HL-60 (cell line): ENCODE measurements at regions not wholly inside any gene's neighbourhood (a gene's known extent, or its start where the extent isn't known, plus 50 kb on each side); places are given as distances from the start of the nearest gene placed in this dataset.

ENCODE experiments used
- DNase-seq, 2 experiments: peaks; one replicate each; pipeline ENCODE4 v3.0.0-alpha.2; 2010 to 2020; ENCODE audit warnings: low read depth in 1 of 2, low spot score in 1 of 2
- H3K27ac ChIP-seq: fragments of 250-450 bp; sonication (Bioruptor Pico); replicated peaks from 2 replicates; pipeline ENCODE4 v1.5.1; 2020; ENCODE audit warnings: mild to moderate bottlenecking, moderate library complexity
- H3K27me3 ChIP-seq: fragments of 250-450 bp; sonication (Bioruptor Pico); 2 replicates; pipeline ENCODE4 v1.5.1; 2021; ENCODE audit warnings: mild to moderate bottlenecking, moderate library complexity; ENCODE audit not compliant: insufficient read depth, poor library complexity, severe bottlenecking
- H3K4me3 ChIP-seq: replicated peaks from 2 replicates; pipeline ENCODE4 v1.5.1; 2011; ENCODE audit warnings: mild to moderate bottlenecking, control low read depth, low read length; ENCODE audit not compliant: insufficient read depth
- CTCF ChIP-seq: IDR thresholded peaks from one replicate; pipeline ENCODE4 v1.5.1; 2011; ENCODE audit warnings: low read length, control low read depth, inconsistent platforms; ENCODE audit not compliant: insufficient read depth
- GABPA ChIP-seq: IDR thresholded peaks from 2 replicates; pipeline ENCODE4 v1.6.1; 2012; ENCODE audit warnings: low read depth
- POLR2AphosphoS5 ChIP-seq: IDR thresholded peaks from 2 replicates; pipeline ENCODE4 v1.6.1; 2012; ENCODE audit warnings: low read depth
- REST ChIP-seq: IDR thresholded peaks from 2 replicates; pipeline ENCODE4 v1.6.1; 2012; ENCODE audit warnings: low read depth; ENCODE audit not compliant: insufficient replicate concordance
- SPI1 ChIP-seq: IDR thresholded peaks from 2 replicates; pipeline ENCODE4 v1.6.1; 2012; ENCODE audit warnings: low read depth, mild to moderate bottlenecking, borderline replicate concordance

- TF ChIP-seq POLR2AphosphoS5 = no peak
- no peak for TF ChIP-seq SPI1
- no peak for TF ChIP-seq GABPA
- TF ChIP-seq CTCF = no peak
- TF ChIP-seq REST = no peak
- Histone ChIP-seq H3K27me3 (no peaks in the 10 kb centered on the region), H3K4me3 (no peak overlapping the region), H3K27ac (no peak overlapping the region)
- no peak for DNase-seq
Measured at GRCh38 chr20:11377761-11378160, 539.9 kb upstream of the BTBD3 start.

- Histone ChIP-seq H3K4me3 (no peak overlapping the region), H3K27ac (peak overlapping the region; percentile 81; the same call in 1 of the 2 replicates), H3K27me3 (no peaks in the 10 kb centered on the region)
- no peak for DNase-seq
- TF ChIP-seq GABPA = no peak
- TF ChIP-seq SPI1 = no peak
- TF ChIP-seq REST = no peak
- TF ChIP-seq CTCF = no peak
- no peak for TF ChIP-seq POLR2AphosphoS5
Measured at GRCh38 chr20:11378252-11378651, 539.4 kb upstream of the BTBD3 start.

GRCh38 chr20:11379257-11380011, 538.3 kb upstream of the BTBD3 start:
- H3K4me3 ChIP-seq = peak overlapping the region; percentile 3
- TF ChIP-seq POLR2AphosphoS5 (peak; percentile 81), SPI1 (peak; percentile 69; the same call in 1 of the 2 replicates), REST (no peak)
- peak overlapping the region; percentile 81 for H3K27ac ChIP-seq
- H3K27me3 ChIP-seq = no peaks in the 10 kb centered on the region
- DNase-seq = peak; percentile 76 to 94
